Thymus (tissue), 11 donors: ENCODE measurements at regions not wholly inside any gene's neighbourhood (a gene's known extent, or its start where the extent isn't known, plus 50 kb on each side); places are given as distances from the start of the nearest gene placed in this dataset.

Experiments used
- DNase-seq, 9 donors: peaks; one replicate each; pipeline ENCODE4 v3.0.0-alpha.2; 2013; ENCODE audit warnings: low spot score in 9 of 9, low read depth in 6 of 9, missing footprints in 1 of 9
- H3K27ac ChIP-seq, 2 donors: one replicate each; pipeline ENCODE4 v1.5.1; 2013; ENCODE audit warnings: control low read depth in 1 of 2, low read depth in 1 of 2, low read length in 1 of 2, mild to moderate bottlenecking in 1 of 2, moderate library complexity in 1 of 2
- H3K27me3 ChIP-seq, 2 donors: one replicate each; pipeline ENCODE4 v1.5.1; 2013; ENCODE audit warnings: low read length in 1 of 2; ENCODE audit not compliant: control insufficient read depth in 2 of 2, insufficient read depth in 1 of 2
- H3K36me3 ChIP-seq, 2 donors: one replicate each; pipeline ENCODE4 v1.5.1; 2013; ENCODE audit warnings: low read length in 1 of 2, mild to moderate bottlenecking in 1 of 2, moderate library complexity in 1 of 2; ENCODE audit not compliant: control insufficient read depth in 2 of 2, insufficient read depth in 2 of 2
- H3K4me1 ChIP-seq, 2 donors: one replicate each; pipeline ENCODE4 v1.5.1; 2013; ENCODE audit warnings: low read length in 2 of 2; ENCODE audit not compliant: control insufficient read depth in 2 of 2, insufficient read depth in 2 of 2
- H3K4me3 ChIP-seq, 2 donors: one replicate each; pipeline ENCODE4 v1.5.1; 2013; ENCODE audit warnings: low read length in 2 of 2, control low read depth in 1 of 2, mild to moderate bottlenecking in 1 of 2
- H3K9me3 ChIP-seq, 2 donors: one replicate each; pipeline ENCODE4 v1.5.1; 2013; ENCODE audit warnings: low read length in 1 of 2, mild to moderate bottlenecking in 1 of 2; ENCODE audit not compliant: control insufficient read depth in 2 of 2, insufficient read depth in 1 of 2
- WGBS: extraction: QIAGEN DNeasy Blood & Tissue Kit; methylation state at CpG from one replicate; pipeline ENCODE4 v1.1.7; 2013; 5-methylcytosine and 5-hydroxymethylcytosine counted together
- donor health status: healthy.

GRCh38 chr1:200237066-200237465, 172.8 kb downstream of the ZNF281 start:
- H3K27ac ChIP-seq = no peak overlapping the region
- H3K4me1 ChIP-seq = no peaks in the 10 kb centered on the region
- no peaks in the 10 kb centered on the region for H3K36me3 ChIP-seq
- no peak overlapping the region for H3K4me3 ChIP-seq
- H3K9me3 ChIP-seq = no peaks in the 10 kb centered on the region
- DNase-seq = no peak
- no peaks in the 10 kb centered on the region for H3K27me3 ChIP-seq
- WGBS = 98% methylated on average over 5 of the region's 5 CpGs

DNA sequence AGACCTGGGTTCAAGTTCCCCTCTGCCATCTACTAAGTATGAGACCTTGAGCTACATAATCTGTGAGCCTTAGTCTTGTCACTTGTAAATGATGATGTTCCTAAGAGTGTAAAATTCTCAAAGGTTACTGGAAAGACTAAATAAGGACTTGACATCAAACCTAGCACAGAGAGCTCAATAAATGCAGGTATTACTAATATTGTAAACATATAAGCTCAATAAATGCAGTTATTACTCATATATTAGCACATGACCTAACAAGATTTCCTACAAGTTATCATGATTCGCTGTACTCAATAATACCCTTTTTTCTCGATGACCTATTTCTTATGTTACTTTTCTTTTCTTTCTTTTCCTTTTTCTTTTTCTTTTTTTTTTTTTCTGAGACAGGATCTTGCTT, 174.9 kb downstream of the ZNF281 start:
- Histone ChIP-seq H3K36me3 (no peaks in the 10 kb centered on the region), H3K27ac (no peak overlapping the region), H3K9me3 (no peaks in the 10 kb centered on the region), H3K4me1 (no peaks in the 10 kb centered on the region), H3K4me3 (no peak overlapping the region), H3K27me3 (no peaks in the 10 kb centered on the region)
- WGBS = over 99% methylated on average over 2 of the region's 2 CpGs
- DNase-seq = no peak

- Histone ChIP-seq H3K27me3 (no peaks in the 10 kb centered on the region), H3K4me3 (no peak overlapping the region), H3K4me1 (no peaks in the 10 kb centered on the region), H3K36me3 (no peaks in the 10 kb centered on the region), H3K27ac (no peak overlapping the region), H3K9me3 (no peaks in the 10 kb centered on the region)
- no peak for DNase-seq
- WGBS = 93% methylated on average over 10 of the region's 10 CpGs
Measured at GRCh38 chr1:200233393-200233792, 176.4 kb downstream of the ZNF281 start.

- DNase-seq = no peak
- no peaks in the 10 kb centered on the region for H3K36me3 ChIP-seq
- H3K4me1 ChIP-seq = peaks cover 0 to 2% of the 10 kb centered on the region in 2 donors
- WGBS = 63% methylated on average over 1 of the region's 1 CpG
- H3K4me3 ChIP-seq = no peak overlapping the region
- no peak overlapping the region for H3K27ac ChIP-seq
- H3K9me3 ChIP-seq = no peaks in the 10 kb centered on the region
- peaks cover 0 to 2% of the 10 kb centered on the region in 2 donors for H3K27me3 ChIP-seq
Measured at GRCh38 chr1:200231787-200232231, 178.0 kb downstream of the ZNF281 start.

DNA sequence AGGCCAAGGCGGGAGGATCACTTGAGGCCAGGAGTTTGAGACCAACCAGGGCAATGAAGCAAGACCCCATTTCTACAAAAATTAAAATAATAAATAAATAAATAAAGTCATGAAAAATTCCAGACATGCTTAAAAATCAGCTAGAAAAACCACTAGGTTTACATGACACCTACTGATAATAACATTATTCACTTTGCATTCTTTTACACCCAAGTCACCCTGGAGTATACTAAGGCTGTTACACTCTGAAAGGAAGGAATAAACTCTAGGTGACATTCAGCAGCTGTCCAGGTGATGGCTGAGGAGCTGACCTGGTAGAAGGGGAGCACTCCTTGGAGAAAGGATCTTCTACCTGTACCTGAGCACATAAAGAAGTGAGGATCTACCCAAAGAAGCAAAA, 179.2 kb downstream of the ZNF281 start:
- 100% methylated on average over 1 of the region's 1 CpG for WGBS

DNA sequence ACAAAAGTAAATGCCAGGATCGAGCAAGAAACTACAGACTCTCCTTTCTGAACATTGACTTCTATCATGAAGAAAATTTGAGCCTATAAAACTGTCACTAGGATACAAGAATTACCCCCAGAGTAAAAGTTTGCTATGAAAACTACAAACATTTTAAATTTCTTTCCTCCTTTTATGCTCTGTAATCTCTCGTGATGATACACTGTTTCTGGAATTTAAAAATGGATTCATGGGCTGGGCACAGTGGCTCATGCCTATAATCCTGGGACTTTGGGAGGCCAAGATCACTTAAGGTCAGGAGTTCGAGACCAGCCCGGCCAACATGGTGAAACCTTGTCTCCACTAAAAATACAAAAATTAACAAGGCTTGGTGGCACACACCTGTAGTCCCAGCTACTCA, 181.3 kb downstream of the ZNF281 start:
- WGBS = 98% methylated on average over 4 of the region's 4 CpGs
- Histone ChIP-seq H3K27me3 (peaks cover 0 to 4% of the 10 kb centered on the region in 2 donors), H3K36me3 (no peaks in the 10 kb centered on the region), H3K9me3 (no peaks in the 10 kb centered on the region), H3K27ac (no peak overlapping the region), H3K4me3 (no peak overlapping the region), H3K4me1 (peaks cover 0 to 11% of the 10 kb centered on the region in 2 donors)
- no peak for DNase-seq

More for the DNA sequence above, 179.2 kb downstream of the ZNF281 start:
- no peak overlapping the region for H3K27ac ChIP-seq
- no peak overlapping the region for H3K4me3 ChIP-seq
- H3K36me3 ChIP-seq = no peaks in the 10 kb centered on the region
- H3K4me1 ChIP-seq = peaks cover 0 to 11% of the 10 kb centered on the region in 2 donors
- DNase-seq = no peak
- peaks cover 0 to 4% of the 10 kb centered on the region in 2 donors for H3K27me3 ChIP-seq
- H3K9me3 ChIP-seq = no peaks in the 10 kb centered on the region

DNA sequence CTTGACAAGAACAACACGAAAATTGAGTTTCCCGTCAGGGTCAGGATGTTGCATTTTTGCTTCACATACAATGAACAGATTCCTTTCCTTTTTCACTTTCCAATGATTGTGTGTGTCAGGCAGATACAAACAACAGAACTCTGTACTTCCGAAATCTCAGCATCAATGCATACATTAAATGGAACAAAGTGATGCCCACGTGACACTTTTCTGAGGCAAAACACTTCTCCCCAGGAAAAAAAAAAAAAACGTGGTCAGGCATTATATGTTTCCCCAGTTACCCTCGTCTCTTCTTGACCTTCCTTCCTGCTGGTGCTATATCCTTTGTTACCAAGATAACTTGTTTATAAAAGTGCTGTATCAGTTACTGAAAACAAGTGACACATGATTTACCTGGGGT, 181.8 kb downstream of the ZNF281 start:
- H3K9me3 ChIP-seq = no peaks in the 10 kb centered on the region
- H3K4me3 ChIP-seq = no peak overlapping the region
- WGBS = 68% methylated on average over 6 of the region's 6 CpGs
- no peak for DNase-seq
- H3K36me3 ChIP-seq = no peaks in the 10 kb centered on the region
- H3K27ac ChIP-seq = no peak overlapping the region
- peaks cover 0 to 4% of the 10 kb centered on the region in 2 donors for H3K27me3 ChIP-seq
- peaks cover 0 to 11% of the 10 kb centered on the region in 2 donors for H3K4me1 ChIP-seq
